NCI-H2227 (cell line): ENCODE measurements at regions not wholly inside any gene's neighbourhood (a gene's known extent, or its start where the extent isn't known, plus 50 kb on each side); places are given as distances from the start of the nearest gene placed in this dataset.

Experiments used
- DNase-seq: peaks from one replicate; lab custom pipeline; 2025; ENCODE audit not compliant: unreplicated experiment; lab: John Stamatoyannopoulos, UW

DNA sequence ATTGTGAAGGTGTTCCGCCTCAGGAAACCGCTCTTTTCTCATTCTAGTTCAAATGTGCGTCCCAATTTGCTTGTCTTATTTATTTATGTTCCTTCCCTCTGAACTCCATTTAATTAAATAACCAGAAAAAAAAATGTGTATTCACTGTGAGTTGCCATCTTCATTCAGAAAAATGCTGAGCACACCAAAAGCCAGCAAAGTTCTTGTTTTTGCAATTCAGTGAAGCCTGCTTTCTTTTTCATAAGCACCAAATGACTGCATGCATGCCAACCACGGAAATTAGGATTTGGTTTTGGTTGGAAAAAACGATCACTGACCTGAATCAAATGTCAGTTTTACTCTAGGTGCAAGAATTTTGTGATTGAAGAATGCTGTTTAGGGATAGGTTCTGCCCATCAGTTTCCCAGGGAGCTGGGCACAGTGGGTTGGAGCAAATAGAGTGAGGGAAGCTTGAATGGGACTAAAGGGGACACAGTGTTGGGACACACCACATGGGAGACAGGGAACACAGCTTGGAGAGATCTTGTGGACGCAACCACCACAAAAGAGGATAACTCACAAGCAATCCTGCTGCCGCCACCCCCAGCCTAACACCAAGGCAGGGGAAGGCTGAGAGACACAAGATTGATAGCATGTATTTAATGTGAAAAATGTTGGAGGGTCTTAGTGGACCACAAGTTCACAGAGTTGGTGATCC is 183.4 kb upstream of the GALNT2 start:
- no peak for DNase-seq

DNA sequence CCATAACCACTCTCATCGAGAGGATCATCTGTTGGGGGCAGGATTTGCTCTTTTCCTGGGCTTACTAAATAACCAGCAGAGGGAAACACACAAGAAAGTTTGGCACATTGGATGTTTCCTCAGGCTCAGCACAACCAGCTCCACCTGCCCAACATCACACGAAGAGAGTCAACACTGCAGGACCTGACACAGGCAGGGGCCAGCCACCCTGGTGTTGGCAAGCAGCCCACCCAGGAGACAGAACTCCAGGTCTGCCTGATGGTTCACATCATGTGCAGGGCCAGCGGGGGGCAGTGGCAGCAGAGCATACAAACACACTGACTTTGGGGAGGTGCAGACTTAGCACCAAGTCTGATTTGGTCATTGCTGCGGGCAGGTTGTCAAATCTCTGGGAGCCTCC is 182.3 kb upstream of the GALNT2 start:
- no peak for DNase-seq

DNA sequence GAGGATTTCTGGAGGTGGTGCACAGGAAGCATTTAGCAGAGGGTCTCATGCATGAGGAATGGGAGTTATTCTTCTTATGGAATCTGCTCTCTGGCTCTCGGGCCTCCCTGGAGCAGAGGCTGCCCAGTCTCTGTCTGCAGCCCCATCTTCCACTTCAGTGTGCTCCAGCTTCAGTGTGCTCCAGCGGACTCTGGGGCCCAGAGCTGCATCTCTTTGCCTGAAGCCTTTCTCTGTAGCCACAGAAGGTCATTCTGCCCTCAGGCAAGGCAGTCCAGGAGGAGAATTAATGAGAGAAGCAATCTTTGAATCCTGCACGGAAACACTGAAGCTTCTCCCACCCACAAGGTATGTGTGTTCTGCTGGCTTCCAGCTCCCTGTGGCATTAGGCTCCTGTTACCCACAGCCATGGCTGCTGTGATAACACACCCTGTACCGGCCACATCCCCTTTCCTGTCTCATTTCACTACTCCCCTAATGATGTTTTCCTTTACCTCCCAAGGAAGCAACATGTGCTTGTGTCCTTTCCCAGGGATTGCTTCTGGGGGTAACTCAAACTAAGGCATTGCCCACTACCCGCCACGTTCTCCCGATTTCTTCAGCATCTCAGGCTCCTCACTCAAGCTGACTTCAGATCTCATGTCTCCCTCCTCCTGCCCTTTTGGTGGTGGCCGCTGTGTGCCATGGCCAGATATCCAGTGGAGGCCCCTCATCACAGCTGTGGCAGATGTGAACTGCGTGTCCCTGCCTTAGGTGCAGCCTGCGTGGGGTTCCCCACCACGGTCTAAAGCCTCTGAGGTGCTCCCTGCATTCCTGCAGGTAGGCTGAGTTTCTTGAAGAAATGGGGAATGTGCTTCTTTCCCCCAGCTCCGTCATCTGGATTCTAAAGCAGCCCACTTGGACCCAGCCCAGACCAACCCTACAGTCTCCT is 181.2 kb upstream of the GALNT2 start:
- DNase-seq, result no peak

DNA sequence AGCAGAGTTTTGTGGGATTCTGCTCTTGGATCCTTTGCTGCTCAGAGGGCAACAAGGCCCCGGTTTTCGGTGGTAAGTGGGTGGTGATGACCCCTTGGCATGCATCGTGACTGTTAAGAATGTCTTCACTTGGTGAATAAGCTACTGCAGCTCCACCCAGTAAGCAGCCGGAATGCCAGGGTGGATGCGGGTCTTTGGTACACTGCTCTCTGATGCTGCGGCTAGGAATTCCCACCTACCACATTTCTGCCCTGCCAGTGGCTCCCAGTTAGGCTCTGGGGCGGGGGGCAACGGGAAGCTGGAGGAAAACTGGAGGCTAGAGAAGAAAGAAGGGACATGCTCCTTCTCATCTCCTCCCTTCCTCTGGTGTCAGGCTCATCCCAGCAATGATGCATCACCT is 180.4 kb upstream of the GALNT2 start:
- DNase-seq, result no peak

DNA sequence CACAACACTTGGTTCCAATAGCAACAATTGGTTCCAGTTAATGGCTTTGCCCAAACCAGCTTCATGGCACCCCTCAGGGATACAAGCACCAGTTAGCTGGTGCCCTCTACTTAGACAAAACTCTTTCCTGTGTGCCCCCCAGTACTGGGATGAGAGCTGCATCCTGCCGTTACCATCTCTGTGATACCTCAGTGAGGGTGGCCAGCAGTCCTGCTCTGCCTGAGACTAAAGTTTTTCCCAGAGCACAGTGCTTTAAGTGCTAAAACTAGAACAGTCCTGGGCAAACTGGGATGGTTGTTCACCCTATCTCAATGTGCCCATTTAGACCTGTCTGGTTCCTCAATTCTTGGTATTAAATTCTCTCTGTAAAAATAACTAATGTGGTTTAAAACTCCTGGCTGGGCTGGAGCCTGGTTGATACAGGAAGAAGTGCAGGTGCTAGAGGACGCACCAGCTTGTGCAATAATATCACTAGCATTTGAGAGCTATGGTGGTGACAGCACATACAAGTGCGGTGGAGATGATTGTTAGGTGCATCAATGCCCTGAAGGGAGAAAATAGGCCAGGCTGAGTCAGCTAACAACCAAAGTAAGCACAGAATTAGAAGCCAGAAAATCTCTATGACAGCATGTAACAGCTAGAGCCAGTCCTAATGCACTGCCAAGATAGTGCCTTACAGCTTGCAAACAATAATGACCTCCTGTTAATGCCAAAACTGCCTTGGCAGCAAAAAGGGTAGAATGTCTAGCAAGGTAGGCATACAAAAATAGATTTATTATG is 179.8 kb upstream of the GALNT2 start:
- DNase-seq, result no peak

DNA sequence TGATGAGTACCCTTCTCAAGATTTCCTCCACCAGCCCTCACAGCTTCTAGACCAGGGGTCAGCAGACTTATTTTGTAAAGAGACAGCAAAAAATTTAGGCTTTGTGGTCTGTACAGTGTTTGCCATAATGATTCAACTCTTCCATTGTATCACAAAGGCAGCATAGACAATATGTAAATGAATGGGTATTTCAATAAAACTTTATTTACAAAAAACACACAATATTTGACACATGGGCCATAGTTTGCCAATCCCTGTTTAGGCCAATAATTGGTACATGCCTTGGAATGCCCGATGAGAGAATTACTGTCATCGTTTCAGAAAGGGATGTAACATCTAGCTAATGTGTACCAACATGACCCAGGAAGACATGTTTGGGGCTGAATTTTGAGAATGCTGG is 178.9 kb upstream of the GALNT2 start:
- no peak for DNase-seq

DNA sequence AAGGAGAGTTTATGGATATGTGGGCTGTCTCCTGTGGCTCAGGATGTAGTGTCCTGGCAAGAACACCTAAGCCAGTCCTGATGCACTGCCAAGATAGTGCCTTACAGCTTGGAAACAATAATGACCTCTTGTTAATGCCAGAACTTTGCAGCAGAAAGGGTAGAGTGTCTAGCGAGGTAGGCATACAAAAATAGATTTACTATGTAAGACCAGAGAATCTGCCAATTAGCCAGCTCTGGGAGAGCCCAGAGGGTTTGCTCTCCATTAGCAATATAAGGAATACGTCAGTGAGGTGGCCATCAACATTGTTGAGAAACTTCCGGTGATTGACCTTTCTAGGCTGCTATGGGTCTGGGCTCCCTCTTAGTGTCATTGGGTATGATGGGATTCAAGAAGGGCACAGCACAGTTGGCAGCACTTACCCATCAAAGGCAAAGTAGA is 178.5 kb upstream of the GALNT2 start:
- DNase-seq, result no peak

DNA sequence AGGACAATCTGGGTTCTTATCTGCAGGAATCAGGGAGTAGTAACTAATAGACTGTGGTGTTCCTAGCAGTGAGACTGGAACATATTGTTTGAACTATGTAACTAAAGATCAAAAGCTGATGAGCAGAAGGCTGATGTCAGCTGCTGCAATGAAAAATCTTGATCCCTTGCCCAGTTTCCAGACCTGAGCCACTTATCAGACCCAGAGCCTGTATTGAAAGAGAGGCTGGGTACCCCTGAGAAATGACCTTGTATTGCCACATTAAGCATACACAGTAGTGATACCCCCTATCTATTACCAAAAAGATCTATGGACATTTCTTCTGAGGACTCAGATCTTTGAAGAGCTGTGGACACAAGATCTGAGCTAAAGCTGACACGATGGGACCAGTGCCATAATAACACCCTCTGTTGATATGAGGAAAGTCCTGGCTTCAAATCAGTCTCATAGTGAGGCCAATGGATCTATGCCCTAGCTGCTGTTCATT is 178.0 kb upstream of the GALNT2 start:
- no peak for DNase-seq

DNA sequence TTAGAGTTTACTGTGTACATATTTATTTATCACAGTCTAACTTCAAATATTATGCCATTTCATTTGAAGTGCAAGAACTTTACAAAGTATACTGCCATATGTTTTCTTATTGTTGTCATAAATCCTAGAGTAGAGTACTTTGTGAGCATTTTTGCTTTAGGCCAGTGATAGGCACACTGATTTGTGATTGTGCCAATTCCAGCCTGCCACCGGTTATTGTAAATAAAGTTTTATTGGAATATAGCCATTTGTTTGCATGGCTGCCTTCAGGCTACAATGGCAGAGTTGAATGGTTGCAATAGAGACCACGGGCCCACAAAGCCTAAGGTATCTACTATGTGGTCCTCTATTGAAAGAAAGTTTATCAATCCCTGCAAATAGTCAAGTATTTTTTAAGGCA is 175.8 kb upstream of the GALNT2 start:
- DNase-seq, result no peak

DNA sequence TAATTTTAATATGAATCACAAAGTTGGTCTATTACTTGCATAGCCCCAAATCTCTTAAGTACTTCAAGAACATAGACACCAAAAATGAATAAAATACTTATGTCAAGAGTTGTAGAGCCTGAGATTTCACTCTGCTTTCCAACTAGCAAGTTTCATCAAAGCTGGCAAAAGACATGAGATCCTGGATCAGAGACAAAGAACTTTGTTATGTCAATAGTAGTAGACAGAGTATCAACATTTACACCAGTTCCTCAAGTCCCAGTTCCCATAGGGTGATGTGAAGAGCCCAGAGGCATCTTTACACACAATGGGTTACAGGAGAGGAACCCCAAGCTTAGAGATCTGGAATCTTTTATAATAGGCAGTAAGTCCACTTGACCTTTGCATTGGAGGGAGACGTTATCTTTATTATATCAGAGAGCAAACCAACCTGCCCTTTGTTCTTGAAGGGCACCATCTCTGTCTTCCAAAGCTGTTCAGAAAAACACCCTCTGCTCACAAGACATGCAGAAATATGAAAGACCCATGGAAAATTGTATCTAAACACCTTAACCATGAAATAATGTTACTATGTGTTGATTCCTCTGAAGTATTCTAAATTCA is 174.4 kb upstream of the GALNT2 start:
- DNase-seq, result no peak

DNA sequence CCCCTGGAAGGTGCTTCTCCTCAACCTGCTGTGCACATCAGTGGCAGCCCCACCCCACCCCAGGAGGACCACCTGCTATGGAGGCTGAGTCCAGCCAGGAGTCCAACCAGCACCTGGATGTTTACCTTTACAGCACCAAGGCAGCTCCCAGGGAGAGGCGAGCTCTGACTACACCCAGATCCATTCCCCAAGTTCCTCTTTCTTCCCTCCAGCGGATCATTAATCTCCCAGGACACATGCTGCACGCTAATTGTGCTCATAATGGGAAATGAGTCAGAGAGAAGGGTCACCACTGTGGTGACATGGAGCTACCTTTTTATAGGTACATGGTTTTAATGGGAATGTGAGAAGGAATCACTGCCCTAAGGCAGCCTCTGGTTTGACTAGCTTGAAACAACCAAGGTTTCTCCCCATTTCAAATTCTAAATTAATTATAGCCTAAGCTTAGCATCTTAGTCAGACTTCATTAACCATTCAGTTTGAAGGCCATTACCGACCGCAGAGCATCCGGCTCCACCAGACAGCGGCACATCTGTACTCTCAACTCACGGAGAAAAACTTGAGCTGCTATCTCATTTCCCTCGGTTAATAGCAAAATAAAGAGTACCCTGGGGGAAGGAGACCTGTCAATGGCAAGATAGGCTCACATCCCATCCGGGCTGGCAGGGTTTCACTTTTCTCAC is 173.1 kb upstream of the GALNT2 start:
- no peak for DNase-seq

DNA sequence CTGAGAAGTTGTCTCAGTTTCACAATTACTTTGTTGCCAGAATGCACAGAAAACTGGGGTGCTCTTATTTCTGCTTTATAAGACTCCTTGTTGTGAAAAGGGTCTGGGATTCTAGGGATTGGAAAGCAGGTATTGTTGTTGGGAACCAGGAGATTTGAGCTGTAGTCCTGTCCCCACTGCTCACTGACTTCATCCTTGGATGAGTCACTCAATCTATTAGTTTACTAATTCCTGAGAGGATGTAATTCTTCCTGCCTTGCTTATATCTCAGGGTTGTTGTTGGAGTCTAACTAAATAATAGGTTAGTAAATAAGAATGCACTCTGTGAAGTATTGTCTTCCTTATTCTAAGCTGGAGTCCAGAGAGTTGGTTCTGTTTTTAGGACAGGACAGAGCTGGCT is 172.5 kb upstream of the GALNT2 start:
- no peak for DNase-seq

DNA sequence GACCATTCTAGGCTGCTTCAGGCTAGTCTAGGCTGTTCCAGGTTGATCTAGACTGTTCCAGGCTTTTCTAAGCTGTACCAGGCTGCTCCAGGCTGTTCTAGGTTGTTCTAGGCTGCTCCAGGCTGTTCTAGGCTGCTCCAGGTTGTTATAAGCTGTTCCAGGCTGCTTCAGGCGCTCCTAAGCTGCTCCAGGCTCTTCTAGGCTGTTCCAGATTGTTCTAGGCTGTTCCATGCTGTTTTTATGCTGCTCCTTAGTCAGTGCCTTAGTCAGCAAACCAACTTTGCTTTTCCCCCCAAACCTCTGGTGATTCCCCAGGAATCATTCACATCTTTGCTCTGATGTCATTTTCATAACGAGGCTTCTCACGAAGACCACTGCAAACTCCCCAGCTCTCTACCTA is 171.4 kb upstream of the GALNT2 start:
- DNase-seq, result no peak

DNA sequence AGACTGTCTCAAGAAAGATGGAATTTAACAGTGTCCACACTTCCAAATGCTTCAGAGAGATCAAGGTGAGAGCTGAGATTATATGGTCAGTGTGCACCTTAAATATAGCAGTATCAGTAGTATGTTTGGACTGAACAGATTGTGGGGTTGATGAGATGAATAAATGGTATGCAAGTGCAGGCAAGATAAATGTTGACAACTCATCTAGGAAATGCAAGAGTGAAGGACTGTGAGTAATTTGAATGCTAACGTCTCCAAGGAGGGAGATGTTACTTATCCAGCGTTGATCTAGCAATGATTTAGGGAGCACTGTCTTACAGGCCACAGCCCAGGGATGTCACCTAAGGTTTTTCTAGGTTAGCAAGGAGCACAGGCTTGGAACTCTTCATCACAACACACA is 170.7 kb upstream of the GALNT2 start:
- no peak for DNase-seq

DNA sequence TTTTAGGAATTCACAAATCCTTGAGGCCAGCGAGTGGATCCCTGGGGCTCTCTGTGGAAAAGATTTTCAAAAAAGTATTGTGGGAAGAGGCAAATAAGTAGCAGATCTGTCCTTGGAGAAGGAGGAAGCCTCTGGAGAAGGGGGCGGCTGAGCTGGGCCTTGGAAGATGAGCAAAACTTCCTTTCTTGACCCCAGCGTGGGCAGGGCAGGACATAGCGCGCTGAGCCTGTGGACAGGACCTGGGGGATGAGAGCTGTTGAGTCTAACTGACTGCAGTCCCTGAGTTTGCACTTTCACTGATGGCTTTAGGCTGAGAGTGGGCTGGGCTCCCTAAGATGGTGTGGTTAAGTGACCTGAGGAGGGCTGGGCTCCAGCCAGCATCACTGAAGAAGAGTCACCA is 170.2 kb upstream of the GALNT2 start:
- no peak for DNase-seq

DNA sequence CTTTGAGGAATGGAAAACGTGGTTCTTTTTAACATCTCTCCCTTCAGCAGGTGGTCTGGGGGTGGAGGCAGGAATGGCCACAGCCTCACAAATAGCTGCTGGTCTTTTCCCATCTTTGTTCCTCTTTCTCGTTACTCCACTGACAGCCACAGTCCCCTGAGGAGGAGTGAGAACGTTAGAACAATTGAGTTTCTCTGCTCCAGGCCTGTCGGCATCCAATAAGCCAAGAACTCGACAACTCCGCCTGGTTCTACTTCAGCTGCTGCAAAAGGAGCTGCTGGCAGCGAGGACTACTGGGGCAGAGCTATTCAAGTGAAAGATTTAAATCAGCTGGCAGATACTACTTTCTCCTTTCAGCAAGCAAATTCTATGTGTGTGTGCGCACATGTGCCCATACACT is 169.5 kb upstream of the GALNT2 start:
- no peak for DNase-seq

DNA sequence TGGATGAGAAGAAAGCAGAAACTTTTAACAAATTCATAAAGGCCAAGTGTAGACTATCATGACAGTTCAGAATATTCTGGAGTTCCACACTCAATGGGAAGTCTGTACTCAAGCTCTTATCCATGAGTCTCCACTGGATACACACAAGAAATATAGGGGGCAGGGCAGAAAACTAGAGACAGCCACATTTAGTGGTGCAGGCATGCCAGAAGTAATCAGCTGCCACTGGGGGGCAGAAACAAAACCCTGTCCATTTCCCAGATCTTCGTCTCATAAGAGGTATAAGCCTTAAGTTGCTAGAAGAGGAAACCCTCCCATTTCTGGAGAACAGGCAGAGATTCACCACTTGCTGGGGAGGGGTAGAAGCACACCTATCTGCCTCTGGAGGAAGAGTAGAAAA is 166.8 kb upstream of the GALNT2 start:
- no peak for DNase-seq

DNA sequence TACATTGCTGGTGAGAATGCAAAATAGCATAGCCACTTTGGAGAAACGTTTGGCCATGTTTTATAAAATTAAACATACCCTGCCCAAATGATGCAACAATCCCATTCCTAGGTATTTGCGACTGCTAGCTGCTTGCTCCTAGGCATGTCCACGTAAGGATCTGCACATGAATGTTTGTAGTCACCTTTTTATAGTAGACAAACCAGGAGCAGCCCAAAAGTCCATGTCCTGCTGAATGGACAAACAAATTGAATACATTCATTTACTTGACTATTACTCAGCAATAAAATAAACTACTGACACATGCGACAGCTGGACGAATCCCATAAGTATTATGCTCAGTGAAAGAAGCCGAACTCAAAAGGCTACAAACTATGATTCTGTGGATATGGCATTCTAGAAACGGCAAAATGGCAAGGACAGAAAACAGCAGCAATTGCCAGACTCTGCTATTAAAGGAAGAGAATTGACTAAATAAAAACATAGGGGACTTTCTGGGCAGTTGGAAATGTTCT is 161.9 kb upstream of the GALNT2 start:
- DNase-seq, result no peak

DNA sequence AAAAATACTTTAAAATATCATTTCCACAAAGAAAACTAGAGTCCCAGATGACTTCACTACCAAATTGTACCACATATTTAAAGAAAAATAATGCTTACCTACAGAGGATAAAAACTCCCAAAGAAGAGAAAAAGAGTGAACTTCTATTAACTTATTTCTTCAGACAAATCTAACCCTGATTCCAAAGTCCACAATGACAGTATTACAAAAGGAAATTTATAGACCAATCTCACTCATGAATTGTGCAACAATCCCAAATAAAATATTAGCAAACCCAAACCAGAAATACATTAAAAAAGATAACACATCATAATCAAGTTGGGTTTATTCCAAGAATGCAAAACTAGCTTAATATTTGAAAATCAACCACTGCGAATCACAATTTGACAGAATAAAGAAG is 161.4 kb upstream of the GALNT2 start:
- DNase-seq, result no peak

DNA sequence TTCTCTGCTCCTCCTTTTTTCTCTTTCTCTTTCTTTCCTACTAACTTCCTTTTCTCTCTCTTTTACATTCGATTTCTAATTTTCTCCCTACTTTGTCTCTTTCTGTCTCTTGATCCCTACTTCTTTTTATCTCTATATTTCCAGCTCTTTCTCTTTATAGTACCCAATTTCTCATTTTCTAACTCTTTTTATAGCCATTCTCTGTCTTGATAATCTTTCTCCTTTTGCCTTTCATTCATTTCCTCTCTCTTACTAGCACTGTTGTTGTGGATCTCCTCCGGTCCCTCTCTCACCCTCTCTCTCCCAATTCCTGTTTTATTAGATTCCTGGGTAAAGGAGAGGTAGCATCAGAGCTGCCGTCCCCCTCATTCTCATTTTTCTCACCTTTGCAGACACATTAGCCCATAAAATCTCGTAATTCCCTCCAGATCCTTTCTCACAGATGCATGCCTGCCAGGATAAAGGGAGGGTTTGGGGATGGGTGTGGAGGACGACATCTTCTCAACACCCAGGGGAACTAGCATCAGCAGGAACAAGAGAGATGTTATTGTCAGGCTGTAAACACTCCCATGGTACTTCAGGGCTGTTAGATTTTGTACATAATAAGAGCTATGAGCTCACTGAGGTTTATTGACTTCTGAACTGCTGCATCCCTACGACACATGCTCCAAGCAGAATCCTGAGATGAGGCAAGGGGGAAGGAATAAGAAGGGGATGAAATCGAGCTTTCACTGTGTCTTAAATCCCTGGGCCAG is 159.0 kb upstream of the GALNT2 start:
- peak; percentile 21 for DNase-seq
